GM12874 (cell line): ENCODE measurements at regions not wholly inside any gene's neighbourhood (a gene's known extent, or its start where the extent isn't known, plus 50 kb on each side); places are given as distances from the start of the nearest gene placed in this dataset.

ENCODE experiments used
- TF ChIP-seq, protein P1 (sequence below): IDR thresholded peaks from 2 replicates; pipeline ENCODE4 v1.5.1; 2011; ENCODE audit warnings: low read depth, mild to moderate bottlenecking, control low read depth, low read length, moderate library complexity; ENCODE audit not compliant: insufficient read depth

- TF ChIP-seq, protein P1, sequence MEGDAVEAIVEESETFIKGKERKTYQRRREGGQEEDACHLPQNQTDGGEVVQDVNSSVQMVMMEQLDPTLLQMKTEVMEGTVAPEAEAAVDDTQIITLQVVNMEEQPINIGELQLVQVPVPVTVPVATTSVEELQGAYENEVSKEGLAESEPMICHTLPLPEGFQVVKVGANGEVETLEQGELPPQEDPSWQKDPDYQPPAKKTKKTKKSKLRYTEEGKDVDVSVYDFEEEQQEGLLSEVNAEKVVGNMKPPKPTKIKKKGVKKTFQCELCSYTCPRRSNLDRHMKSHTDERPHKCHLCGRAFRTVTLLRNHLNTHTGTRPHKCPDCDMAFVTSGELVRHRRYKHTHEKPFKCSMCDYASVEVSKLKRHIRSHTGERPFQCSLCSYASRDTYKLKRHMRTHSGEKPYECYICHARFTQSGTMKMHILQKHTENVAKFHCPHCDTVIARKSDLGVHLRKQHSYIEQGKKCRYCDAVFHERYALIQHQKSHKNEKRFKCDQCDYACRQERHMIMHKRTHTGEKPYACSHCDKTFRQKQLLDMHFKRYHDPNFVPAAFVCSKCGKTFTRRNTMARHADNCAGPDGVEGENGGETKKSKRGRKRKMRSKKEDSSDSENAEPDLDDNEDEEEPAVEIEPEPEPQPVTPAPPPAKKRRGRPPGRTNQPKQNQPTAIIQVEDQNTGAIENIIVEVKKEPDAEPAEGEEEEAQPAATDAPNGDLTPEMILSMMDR: no peak
Observed at GRCh38 chr1:83773059-83773458, 225.9 kb downstream of the TTLL7 start.

GRCh38 chr1:83770319-83770661 is 228.6 kb downstream of the TTLL7 start:
- TF ChIP-seq, protein P1: no peak

DNA sequence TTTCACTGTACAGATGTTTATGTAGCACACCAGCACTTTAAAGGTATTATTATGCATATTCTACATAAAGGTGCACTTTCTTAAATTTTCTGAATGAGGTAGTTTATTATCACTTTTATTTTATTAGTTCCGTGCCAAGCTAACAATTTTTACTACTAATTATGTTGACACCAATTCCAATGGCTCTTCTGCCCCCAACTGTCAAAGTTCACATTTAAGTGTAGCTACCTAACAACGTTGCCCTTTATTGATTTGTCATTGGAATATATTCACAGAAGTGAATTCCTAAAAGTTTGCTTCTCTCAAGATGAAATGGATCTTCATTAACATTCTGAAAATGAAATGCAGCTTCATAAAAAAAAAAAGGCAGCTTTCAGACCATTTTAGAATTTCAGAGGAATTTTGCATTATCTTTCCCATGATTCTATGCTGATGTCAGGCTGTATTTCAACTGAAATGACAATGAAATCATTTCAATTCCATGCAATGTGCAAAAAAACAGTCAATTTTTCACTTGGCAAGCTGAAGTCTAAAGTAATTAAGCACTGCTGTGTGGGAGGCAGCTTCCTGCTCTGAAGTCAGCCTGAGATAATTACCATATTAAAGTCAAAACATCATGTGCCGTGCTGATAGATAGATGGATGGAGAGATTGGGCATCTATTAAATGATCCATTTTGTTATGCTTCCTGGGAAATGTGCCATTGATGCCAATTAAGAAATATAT is 229.2 kb downstream of the TTLL7 start:
- TF ChIP-seq, protein P1: no peak

- TF ChIP-seq, protein P1: no peak
Observed at GRCh38 chr1:83769072-83769471, 229.9 kb downstream of the TTLL7 start.

DNA sequence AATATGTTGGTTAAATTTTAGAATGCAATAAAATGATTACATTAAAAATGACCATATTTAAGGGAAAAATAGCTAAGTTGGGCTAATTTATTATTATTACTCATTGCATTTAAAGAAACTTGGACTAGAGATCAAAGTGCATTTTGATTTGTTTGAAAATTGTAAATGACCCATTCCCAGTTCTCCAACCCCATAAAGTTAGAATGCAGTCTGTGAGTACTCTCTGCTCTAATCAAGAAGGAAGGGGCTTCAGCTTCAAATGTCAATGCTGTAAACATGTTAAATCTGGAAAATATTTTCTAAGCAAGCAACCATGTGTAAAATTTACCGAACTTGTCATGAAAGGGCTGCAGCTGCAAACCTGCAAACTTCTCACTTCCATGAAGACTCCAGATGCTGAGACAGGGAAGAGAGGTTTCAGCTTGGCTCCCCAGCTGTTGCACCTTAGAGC is 232.7 kb downstream of the TTLL7 start:
- TF ChIP-seq, protein P1: no peak

GRCh38 chr1:83765125-83765524 is 233.8 kb downstream of the TTLL7 start:
- TF ChIP-seq, protein P1: no peak

- TF ChIP-seq, protein P1: no peak
Observed at GRCh38 chr1:83764209-83764608, 234.7 kb downstream of the TTLL7 start.
